COR-L47 (cell line): ENCODE measurements at regions not wholly inside any gene's neighbourhood (a gene's known extent, or its start where the extent isn't known, plus 50 kb on each side); places are given as distances from the start of the nearest gene placed in this dataset.

Experiments
- DNase-seq: peaks from one replicate; lab custom pipeline; 2025; lab: John Stamatoyannopoulos, UW

GRCh38 chr17:33352526-33352925 lies 59.4 kb upstream of the ASIC2 start:
- no peak for DNase-seq

GRCh38 chr17:33356266-33356665 lies 63.2 kb upstream of the ASIC2 start:
- no peak for DNase-seq

DNA sequence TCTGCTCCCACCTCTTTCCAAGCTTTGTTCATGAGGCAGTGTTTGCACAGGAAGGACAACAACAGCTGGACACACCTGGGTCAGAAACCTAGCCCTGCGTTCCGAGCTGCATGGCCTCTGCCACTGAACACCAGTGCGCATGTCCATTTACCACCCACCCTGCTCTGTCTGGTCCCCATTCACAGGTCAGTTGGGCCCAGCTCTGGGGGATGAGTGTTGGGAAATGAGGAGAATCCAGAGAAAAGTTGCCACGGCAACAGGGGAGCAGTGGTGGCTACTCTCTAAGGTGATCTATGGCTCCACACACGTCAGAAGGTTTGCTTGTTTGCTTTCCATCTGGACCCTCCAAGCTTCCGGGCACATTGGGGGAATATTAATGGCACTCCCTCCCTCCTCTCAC lies 70.4 kb upstream of the ASIC2 start:
- no peak for DNase-seq

DNA sequence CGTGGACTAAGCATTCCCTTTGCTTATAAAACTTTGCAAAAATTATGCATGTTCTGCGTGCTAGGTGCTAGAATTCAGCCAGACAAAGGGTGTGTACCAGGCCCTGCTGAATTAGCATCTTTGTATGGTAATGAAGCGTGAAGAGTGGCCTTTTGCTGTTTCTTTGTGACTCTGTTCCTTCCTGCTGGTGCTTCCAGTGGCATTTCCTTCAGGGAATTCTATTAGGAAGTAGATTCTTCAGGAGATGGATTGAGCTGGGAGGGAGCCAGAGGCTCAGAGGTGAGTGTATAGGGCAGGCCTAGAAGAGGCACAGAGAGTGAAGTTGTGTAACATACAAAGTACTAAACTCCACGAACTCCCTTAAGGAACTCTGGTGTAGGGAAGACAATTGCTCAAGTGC lies 73.9 kb upstream of the ASIC2 start:
- DNase-seq: no peak

- DNase-seq: no peak
Observed at GRCh38 chr17:33369149-33369548, 76.1 kb upstream of the ASIC2 start.

DNA sequence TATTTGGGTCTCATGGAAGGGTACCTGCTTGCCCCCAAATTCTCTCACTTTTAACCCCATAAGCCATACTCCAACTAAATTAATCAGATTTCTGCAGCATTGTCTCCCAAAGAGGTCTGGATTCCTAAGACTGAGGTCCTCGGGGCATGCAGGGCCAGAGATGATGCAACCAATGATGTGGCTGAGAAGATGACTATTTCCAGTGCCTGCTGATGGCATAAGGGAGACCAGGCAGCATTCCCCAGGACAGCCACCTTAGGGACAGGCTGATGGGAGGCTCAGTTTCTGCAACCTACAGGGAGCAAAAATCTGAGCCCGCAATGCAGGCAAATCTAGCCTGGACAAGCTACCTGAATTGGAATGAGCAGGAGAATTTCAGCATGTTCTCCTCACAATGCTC lies 76.8 kb upstream of the ASIC2 start:
- DNase-seq: no peak

- no peak for DNase-seq
Observed at GRCh38 chr17:33370401-33370800, 77.3 kb upstream of the ASIC2 start.

DNA sequence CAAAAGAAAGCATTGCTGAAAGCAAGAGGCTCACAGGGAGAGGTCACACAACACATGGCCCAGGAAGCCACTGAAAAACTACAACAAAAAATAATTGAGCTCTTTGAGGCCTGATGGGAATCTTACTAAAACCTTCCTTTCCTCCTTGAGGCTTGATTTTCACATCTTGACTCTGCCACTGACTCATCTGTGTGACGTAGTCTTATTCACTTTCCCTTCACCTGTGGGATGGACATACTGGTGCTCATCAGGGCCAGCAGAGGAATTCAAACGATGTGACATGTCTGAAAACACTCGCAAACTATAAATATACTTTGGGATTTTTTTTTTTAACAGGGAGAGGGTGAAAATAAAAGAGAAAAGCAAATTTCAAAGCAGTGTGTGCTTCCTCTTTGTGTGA lies 78.3 kb upstream of the ASIC2 start:
- no peak for DNase-seq

- DNase-seq: no peak
Observed at GRCh38 chr17:33373273-33373672, 80.2 kb upstream of the ASIC2 start.

- no peak for DNase-seq
Observed at GRCh38 chr17:33375103-33375502, 82.0 kb upstream of the ASIC2 start.

- no peak for DNase-seq
Observed at GRCh38 chr17:33375783-33376182, 82.7 kb upstream of the ASIC2 start.

DNA sequence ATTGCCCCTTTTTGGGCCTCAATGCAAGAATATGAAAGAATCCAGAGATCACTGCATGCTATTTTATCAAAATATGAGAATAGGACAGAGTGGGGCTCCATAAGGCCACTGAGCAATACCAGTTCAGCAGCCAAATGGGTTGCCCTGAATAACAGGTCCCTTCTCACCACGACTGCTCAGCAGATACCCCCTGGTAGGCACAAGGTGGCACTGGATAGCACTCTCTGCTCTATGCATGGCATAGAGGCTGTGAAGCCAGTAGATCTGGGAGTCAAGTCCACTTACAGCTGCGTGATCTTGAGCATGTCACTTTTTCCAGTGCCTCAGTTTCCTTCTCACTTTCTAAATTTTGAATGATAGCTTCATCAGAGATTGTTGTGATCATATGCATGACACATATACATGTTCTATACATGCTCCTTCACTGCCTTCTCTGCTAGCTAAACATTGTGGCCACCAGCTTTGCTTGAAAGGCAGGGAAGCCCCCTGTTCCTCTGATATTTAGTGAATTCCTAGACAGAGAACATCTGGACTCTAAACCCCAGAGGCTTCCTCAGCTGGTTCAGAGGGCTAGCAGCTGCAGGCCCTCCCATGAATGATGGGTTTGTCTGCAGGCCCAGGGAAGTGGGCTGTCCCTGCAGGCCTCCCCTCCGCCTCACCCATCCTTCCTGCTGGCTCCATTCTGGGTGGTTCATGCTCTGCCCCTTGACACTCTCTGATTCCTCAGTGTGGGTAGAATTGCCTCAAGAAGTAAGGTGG lies 84.9 kb upstream of the ASIC2 start:
- no peak for DNase-seq

- DNase-seq: no peak
Observed at GRCh38 chr17:33381201-33381600, 88.1 kb upstream of the ASIC2 start.

GRCh38 chr17:33383488-33384023 lies 90.5 kb upstream of the ASIC2 start:
- no peak for DNase-seq

DNA sequence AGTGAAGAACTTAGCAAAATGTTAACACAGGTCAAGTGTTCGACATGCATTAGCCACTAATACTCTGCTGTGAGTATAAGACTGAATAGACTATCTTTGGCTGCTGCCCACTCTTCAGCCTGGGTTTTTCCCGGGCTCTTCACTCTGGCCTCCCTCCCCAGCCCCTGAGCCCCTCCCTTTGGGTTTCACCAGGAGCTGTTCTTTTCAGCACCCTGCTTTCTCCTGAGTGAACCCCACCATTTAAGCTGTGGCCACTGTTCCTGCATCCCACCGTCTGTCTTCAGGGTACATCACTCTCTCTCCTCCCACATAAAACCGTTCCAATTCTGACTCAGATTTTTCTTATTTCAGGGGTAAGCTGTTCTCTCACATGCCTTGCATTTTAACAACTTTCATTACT lies 92.0 kb upstream of the ASIC2 start:
- DNase-seq: no peak

GRCh38 chr17:33385713-33386112 lies 92.6 kb upstream of the ASIC2 start:
- DNase-seq: no peak

GRCh38 chr17:33387406-33387805 lies 94.3 kb upstream of the ASIC2 start:
- DNase-seq: no peak

DNA sequence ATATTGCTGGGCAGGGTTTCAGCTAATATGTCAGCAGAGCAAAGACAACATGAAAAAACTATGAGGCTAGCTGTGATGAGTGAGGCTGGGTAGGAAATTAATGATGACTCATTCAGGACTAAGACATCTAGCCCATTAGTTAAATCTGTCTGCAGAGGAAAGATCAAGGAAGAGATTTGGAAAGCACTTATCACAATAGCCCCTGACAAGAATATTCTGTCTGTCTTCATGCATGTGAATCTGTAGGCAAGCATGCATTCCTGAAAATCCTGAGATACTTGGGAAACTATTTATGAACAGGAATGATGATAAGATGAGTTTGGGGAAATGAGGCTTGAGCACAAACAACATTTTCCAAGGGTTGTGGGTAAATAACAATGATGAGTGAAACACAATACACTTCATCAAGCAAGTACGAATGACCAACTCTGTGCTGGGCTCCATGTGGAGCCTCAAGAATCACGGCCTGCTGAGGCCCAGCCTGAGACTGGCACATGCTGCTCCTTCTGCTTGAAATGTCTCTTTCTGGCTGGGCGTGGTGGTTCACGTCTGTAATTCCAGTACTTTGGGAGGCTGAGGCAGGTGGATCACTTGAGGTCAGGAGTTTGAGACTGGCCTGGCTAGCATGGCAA lies 96.5 kb upstream of the ASIC2 start:
- DNase-seq: no peak

DNA sequence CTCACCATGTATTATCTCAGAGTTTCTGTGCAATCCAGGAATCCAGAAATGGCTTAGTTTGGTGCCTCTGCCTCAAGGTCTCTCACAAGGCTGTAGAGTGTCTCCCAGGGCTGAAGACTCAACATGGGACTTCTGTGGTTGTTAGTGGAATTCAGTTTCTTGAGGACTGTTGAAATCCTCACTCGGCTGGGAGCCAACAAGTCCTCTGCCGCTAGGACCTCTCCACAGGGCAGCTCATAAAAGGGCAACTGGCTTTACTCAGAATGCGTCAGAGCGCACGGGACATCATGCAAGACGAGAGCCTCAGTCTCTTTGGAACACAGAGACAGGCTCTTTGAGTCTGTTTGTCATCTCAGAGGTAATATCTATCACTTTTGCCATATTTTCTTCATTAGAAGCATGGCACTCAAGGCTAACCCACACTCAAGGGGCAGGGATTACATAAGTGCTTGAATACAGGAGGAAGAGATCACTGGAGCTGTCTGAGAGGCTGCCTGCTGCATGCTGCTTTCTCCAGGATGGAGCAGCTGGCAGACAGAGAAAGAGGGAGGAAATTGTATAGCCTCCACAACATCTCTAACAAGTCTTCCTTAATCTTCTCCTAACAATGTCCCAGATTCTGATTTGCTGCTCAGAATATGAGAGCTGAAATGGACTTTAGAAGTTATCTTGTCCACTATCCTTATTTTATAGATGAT lies 97.5 kb upstream of the ASIC2 start:
- no peak for DNase-seq

- DNase-seq: no peak
Observed at GRCh38 chr17:33396818-33397217, 103.7 kb upstream of the ASIC2 start.

- DNase-seq: no peak
Observed at GRCh38 chr17:33398386-33398785, 105.3 kb upstream of the ASIC2 start.

DNA sequence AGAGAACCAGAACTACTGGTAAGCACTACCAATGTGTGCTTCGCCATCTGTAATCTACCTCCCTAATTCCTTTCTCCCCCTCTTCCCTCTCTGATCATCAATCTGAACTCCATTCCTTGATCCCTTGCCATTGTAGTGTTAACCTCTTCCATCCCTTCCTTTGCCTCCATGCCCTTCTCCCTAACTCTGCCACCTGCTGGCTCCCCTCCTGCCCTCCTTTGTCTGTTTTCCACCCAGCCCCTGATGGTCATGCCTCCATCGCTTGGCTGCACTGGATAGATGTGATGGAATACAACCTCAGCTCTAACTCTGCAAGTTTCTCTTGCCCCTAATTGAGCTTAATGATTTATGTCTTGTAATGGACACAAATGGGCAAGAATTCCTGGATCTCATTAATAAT lies 108.2 kb upstream of the ASIC2 start:
- DNase-seq: no peak

DNA sequence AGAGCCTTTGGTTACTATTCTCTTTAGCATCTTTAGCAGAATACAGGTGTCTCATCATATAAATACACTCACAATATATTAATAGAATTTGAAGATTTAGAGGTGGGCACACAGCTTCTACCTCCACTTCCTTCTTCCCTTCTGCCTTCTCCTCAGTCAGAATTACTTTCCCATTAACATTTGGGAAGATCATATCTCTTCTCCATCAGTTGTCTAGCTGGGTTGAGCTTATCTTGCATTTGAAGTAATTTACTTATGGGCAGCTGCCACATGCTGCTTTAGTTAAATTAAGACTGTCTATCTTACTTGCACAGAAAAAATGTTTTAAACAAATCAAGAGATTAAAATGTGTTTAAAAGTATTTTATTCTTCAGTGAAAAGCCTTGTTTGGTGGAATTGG lies 110.1 kb upstream of the ASIC2 start:
- no peak for DNase-seq
